Daoy (cell line): ENCODE measurements at regions not wholly inside any gene's neighbourhood (a gene's known extent, or its start where the extent isn't known, plus 50 kb on each side); places are given as distances from the start of the nearest gene placed in this dataset.

Experiments used
- DNase-seq: peaks from one replicate; pipeline ENCODE4 v3.0.0-alpha.2; 2015; ENCODE audit warnings: low read depth

GRCh38 chr12:130258863-130259262 is 78.8 kb upstream of the PIWIL1 start:
- no peak for DNase-seq

GRCh38 chr12:130263025-130263424 is 74.7 kb upstream of the PIWIL1 start:
- no peak for DNase-seq

- DNase-seq, result no peak
Observed at GRCh38 chr12:130263996-130264395, 73.7 kb upstream of the PIWIL1 start.

- DNase-seq, result peak; percentile 79
Observed at GRCh38 chr12:130266751-130267150, 70.9 kb upstream of the PIWIL1 start.

GRCh38 chr12:130280231-130280630 is 57.5 kb upstream of the PIWIL1 start:
- peak; percentile 76 for DNase-seq

- peak; percentile 28 for DNase-seq
Observed at GRCh38 chr12:130280742-130281141, 56.9 kb upstream of the PIWIL1 start.

GRCh38 chr12:130281153-130281799 is 56.4 kb upstream of the PIWIL1 start:
- peak; percentile 86 for DNase-seq

GRCh38 chr12:130286041-130286440 is 51.6 kb upstream of the PIWIL1 start:
- peak; percentile 74 for DNase-seq

GRCh38 chr12:130286741-130287440 is 50.8 kb upstream of the PIWIL1 start:
- DNase-seq, result peak; percentile 63
